Prostate gland (tissue), 2 donors: ENCODE measurements at regions not wholly inside any gene's neighbourhood (a gene's known extent, or its start where the extent isn't known, plus 50 kb on each side); places are given as distances from the start of the nearest gene placed in this dataset.

Source experiments
- DNase-seq: peaks from one replicate; pipeline ENCODE4 v3.0.0-alpha.2; 2019; ENCODE audit warnings: low spot score
- H3K27ac ChIP-seq, 2 donors: fragments of 200-600 bp; sonication (generic); 2 replicates each; pipeline ENCODE4 v1.5.1; 2017 to 2019
- H3K27me3 ChIP-seq: fragments of 200-600 bp; sonication (generic); replicated peaks from 2 replicates; pipeline ENCODE4 v1.5.1; 2019; ENCODE audit not compliant: insufficient read depth
- H3K36me3 ChIP-seq, 2 donors: fragments of 200-600 bp; sonication (generic); 1 replicate in 1 of 2; 2 replicates in 1 of 2; pipeline versions ENCODE4 v1.5.1 to v1.8.1; 2017 to 2019
- H3K4me1 ChIP-seq: fragments of 200-600 bp; sonication (generic); replicated peaks from 2 replicates; pipeline ENCODE4 v1.5.1; 2019
- H3K4me3 ChIP-seq, 2 donors: fragments of 200-600 bp; sonication (generic); 2 replicates each; pipeline ENCODE4 v1.5.1; 2017 to 2019
- H3K9me3 ChIP-seq: fragments of 200-600 bp; sonication (generic); 2 replicates; pipeline ENCODE4 v1.5.1; 2017
- CTCF ChIP-seq, 4 experiments: fragments of 200-600 bp in 2 of 4; fragments of 450-650 bp in 2 of 4; sonication (generic) in 2 of 4; IDR thresholded peaks; 1 replicate in 3 of 4; 2 replicates in 1 of 4; pipeline ENCODE4 v1.5.1; 2016 to 2019; ENCODE audit warnings: antibody characterized with exemption in 4 of 4, mild to moderate bottlenecking in 2 of 4, moderate library complexity in 2 of 4
- POLR2A ChIP-seq: fragments of 450-650 bp; IDR thresholded peaks from one replicate; pipeline ENCODE4 v1.6.1; 2016; ENCODE audit warnings: antibody characterized with exemption, mild to moderate bottlenecking
- POLR2AphosphoS5 ChIP-seq: sonication (generic); formaldehyde crosslinking; IDR thresholded peaks from one replicate; pipeline ENCODE4 v1.6.1; 2017; ENCODE audit warnings: antibody characterized with exemption
- WGBS: methylation state at CpG from one replicate; pipeline ENCODE4 v1.1.5; 2018; 5-methylcytosine and 5-hydroxymethylcytosine counted together
- intact Hi-C: fragments of 100-400 bp; cut with DNase I; formaldehyde crosslinking; loops from one replicate; pipeline ENCODE4 v1.14.2; 2022

DNA sequence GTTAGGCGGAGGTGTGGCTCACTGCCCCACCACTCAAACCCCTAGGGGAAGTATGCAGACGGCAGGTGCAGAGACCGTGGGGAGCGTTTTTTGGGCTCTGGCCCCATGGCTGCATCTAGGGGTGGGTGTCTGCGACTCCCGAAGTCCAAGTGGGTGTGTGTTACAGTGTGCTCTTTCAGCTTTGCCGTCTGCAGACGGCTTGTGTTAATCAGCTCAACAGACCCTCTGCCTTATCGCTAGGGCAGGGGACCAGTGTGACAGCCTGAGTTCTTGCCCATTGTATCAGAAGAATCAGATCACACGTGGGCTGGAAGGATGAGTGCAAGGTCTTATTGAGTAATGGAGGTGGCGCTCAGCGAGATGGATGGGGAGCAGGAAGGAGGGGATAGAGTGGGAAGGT, 162.8 kb downstream of the ENC1 start:
- Histone ChIP-seq H3K4me1 (no peaks in the 10 kb centered on the region), H3K27me3 (no peaks in the 10 kb centered on the region), H3K27ac (no peak overlapping the region), H3K4me3 (no peak overlapping the region), H3K36me3 (no peaks in the 10 kb centered on the region), H3K9me3 (no peaks in the 10 kb centered on the region)
- WGBS: 96% methylated on average over 12 of the region's 12 CpGs
- DNase-seq: no peak
- TF ChIP-seq CTCF (IDR thresholded peaks at IDR 0.05) (no peak), POLR2AphosphoS5 (no peak), POLR2A (no peak)
- intact Hi-C loops: no loop called here

- Histone ChIP-seq H3K4me1 (no peaks in the 10 kb centered on the region), H3K27me3 (no peaks in the 10 kb centered on the region), H3K27ac (no peak overlapping the region), H3K36me3 (no peaks in the 10 kb centered on the region), H3K9me3 (no peaks in the 10 kb centered on the region), H3K4me3 (no peak overlapping the region)
- DNase-seq: no peak
- WGBS: 47% methylated on average over 7 of the region's 7 CpGs
- intact Hi-C loops: no loop called here
- TF ChIP-seq POLR2A: no peak
- no peak for TF ChIP-seq POLR2AphosphoS5
- no peak for TF ChIP-seq CTCF (IDR thresholded peaks at IDR 0.05)
Measured at GRCh38 chr5:74476819-74477453, 163.6 kb downstream of the ENC1 start.

DNA sequence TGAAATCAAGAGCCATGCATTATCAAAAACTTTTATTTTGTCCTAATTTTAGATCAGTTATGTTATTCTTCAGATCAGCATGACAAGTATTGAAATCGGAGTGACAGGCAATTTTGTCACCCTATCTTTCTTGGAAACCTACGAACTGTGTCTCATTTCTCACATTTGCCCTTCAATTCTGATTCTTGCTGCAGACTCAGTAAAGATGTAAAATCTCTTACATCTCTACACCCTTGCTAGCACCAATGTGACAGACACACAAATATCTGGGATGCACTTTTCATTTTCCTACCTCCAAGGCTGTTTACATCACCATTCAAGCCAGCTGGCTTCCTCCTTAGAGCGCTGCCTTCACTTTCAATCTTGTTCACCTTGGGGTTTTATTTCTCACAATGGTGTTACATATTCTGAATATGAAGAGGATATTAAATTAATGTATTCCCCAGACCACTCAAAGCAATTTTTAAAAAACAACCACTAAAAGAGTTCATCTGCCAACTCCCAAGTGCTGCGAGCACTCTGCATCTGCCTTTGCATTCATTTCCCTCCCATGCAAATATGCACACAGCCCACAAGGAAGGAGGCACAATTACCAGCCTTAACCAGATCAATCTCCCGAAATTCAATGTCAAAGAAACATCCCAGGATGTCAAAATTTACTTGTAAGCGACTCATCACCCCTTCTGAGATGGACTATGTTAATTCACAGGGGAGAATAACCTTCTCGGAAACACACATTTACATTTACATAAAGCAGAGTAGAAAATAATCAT, 164.3 kb downstream of the ENC1 start:
- DNase-seq: no peak
- Histone ChIP-seq H3K4me1 (no peaks in the 10 kb centered on the region), H3K36me3 (no peaks in the 10 kb centered on the region), H3K4me3 (no peak overlapping the region), H3K27ac (no peak overlapping the region), H3K27me3 (no peaks in the 10 kb centered on the region), H3K9me3 (no peaks in the 10 kb centered on the region)
- TF ChIP-seq POLR2A (no peak), POLR2AphosphoS5 (no peak), CTCF (IDR thresholded peaks at IDR 0.05) (no peak)
- intact Hi-C loops: no loop called here
- WGBS: 78% methylated on average over 7 of the region's 7 CpGs

DNA sequence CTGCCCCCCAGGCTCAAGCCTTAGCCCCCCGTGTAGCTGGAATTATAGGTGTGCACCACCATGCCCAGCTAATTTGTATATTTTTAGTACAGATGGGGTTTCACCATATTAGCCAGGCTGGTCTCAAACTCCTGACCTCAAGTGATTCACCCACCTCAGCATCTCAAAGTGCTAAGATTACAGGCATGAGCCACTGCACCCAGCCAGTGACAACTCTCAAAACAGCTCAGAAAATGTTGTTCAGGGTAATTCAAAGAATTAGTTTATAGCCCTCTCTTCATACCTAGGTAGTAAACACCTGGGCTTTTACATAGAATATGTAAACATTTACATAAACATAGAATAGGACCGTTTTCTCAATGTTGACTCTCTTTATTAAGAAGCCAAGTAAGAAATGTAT, 168.7 kb downstream of the ENC1 start:
- intact Hi-C loops: no loop called here
- no peaks in the 10 kb centered on the region for H3K9me3 ChIP-seq
- no peak overlapping the region for H3K4me3 ChIP-seq
- H3K36me3 ChIP-seq: no peaks in the 10 kb centered on the region
- 64% methylated on average over 2 of the region's 2 CpGs for WGBS
- H3K27me3 ChIP-seq: no peaks in the 10 kb centered on the region
- DNase-seq: no peak
- H3K4me1 ChIP-seq: no peaks in the 10 kb centered on the region
- TF ChIP-seq CTCF (IDR thresholded peaks at IDR 0.05) (no peak), POLR2AphosphoS5 (no peak), POLR2A (no peak)
- no peak overlapping the region for H3K27ac ChIP-seq
